H1 (cell line): ENCODE measurements at regions not wholly inside any gene's neighbourhood (a gene's known extent, or its start where the extent isn't known, plus 50 kb on each side); places are given as distances from the start of the nearest gene placed in this dataset.

Experiments
- BRCA1 ChIP-seq: IDR thresholded peaks from 2 replicates; pipeline ENCODE4 v1.6.1; 2012; ENCODE audit warnings: low read depth, low read length, improper control_type of control experiment
- CEBPB ChIP-seq: IDR thresholded peaks from 2 replicates; pipeline ENCODE4 v1.6.1; 2012; ENCODE audit warnings: low read depth, low read length
- CHD2 ChIP-seq: IDR thresholded peaks from 2 replicates; pipeline ENCODE4 v1.6.1; 2012; ENCODE audit warnings: low read length, improper control_type of control experiment
- EZH2 ChIP-seq: fragments of 200-600 bp; sonication (generic); IDR thresholded peaks from 2 replicates; pipeline ENCODE4 v1.7.1; 2012; ENCODE audit warnings: low read depth, mild to moderate bottlenecking, moderate library complexity, low read length, inconsistent platforms; ENCODE audit not compliant: severe bottlenecking
- JUND ChIP-seq: IDR thresholded peaks from 2 replicates; pipeline ENCODE4 v1.6.1; 2011; ENCODE audit warnings: mild to moderate bottlenecking, improper control_type of control experiment, low read length
- KDM4A ChIP-seq: IDR thresholded peaks from one replicate; pipeline ENCODE4 v1.7.1; 2012; ENCODE audit warnings: low read depth, mild to moderate bottlenecking, moderate library complexity, low read length, inconsistent platforms; ENCODE audit not compliant: severe bottlenecking
- KDM5A ChIP-seq: fragments of 200-600 bp; IDR thresholded peaks from 2 replicates; pipeline ENCODE4 v1.7.1; 2012; ENCODE audit warnings: mild to moderate bottlenecking, low read length, inconsistent platforms, mixed read lengths
- RFX5 ChIP-seq: IDR thresholded peaks from 2 replicates; pipeline ENCODE4 v1.6.1; 2011; ENCODE audit warnings: low read depth, low read length, improper control_type of control experiment, borderline replicate concordance
- SIX5 ChIP-seq: IDR thresholded peaks from 2 replicates; pipeline ENCODE4 v1.6.1; 2011; ENCODE audit warnings: mild to moderate bottlenecking, low read depth, low read length
- TF ChIP-seq, protein P1 (sequence below): fragments of 300-600 bp; sonication (generic); IDR thresholded peaks from 2 replicates; pipeline ENCODE4 v1.7.1; 2012; ENCODE audit warnings: low read length, moderate library complexity, mild to moderate bottlenecking, inconsistent platforms; ENCODE audit not compliant: insufficient replicate concordance

DNA sequence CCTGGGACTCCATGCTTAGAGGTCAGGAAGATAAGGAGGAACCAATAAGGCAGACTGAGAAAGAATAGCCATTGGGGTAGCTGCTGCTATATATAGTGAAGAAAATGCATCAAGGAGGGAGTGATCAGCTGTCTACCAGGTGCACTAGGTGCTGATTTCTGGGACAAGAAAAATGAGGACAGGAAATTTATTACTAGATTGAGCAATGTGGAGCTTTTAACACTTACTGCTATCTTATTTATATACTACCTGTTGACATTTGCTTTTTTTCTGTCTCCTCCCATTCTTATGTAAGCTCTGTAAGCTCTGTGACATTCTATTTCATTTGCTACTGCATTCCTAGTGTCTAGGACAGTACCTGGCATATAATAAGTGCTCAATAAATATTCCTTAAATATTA, 53.7 kb upstream of the DHX40 start (continued):
- TF ChIP-seq, protein P1, sequence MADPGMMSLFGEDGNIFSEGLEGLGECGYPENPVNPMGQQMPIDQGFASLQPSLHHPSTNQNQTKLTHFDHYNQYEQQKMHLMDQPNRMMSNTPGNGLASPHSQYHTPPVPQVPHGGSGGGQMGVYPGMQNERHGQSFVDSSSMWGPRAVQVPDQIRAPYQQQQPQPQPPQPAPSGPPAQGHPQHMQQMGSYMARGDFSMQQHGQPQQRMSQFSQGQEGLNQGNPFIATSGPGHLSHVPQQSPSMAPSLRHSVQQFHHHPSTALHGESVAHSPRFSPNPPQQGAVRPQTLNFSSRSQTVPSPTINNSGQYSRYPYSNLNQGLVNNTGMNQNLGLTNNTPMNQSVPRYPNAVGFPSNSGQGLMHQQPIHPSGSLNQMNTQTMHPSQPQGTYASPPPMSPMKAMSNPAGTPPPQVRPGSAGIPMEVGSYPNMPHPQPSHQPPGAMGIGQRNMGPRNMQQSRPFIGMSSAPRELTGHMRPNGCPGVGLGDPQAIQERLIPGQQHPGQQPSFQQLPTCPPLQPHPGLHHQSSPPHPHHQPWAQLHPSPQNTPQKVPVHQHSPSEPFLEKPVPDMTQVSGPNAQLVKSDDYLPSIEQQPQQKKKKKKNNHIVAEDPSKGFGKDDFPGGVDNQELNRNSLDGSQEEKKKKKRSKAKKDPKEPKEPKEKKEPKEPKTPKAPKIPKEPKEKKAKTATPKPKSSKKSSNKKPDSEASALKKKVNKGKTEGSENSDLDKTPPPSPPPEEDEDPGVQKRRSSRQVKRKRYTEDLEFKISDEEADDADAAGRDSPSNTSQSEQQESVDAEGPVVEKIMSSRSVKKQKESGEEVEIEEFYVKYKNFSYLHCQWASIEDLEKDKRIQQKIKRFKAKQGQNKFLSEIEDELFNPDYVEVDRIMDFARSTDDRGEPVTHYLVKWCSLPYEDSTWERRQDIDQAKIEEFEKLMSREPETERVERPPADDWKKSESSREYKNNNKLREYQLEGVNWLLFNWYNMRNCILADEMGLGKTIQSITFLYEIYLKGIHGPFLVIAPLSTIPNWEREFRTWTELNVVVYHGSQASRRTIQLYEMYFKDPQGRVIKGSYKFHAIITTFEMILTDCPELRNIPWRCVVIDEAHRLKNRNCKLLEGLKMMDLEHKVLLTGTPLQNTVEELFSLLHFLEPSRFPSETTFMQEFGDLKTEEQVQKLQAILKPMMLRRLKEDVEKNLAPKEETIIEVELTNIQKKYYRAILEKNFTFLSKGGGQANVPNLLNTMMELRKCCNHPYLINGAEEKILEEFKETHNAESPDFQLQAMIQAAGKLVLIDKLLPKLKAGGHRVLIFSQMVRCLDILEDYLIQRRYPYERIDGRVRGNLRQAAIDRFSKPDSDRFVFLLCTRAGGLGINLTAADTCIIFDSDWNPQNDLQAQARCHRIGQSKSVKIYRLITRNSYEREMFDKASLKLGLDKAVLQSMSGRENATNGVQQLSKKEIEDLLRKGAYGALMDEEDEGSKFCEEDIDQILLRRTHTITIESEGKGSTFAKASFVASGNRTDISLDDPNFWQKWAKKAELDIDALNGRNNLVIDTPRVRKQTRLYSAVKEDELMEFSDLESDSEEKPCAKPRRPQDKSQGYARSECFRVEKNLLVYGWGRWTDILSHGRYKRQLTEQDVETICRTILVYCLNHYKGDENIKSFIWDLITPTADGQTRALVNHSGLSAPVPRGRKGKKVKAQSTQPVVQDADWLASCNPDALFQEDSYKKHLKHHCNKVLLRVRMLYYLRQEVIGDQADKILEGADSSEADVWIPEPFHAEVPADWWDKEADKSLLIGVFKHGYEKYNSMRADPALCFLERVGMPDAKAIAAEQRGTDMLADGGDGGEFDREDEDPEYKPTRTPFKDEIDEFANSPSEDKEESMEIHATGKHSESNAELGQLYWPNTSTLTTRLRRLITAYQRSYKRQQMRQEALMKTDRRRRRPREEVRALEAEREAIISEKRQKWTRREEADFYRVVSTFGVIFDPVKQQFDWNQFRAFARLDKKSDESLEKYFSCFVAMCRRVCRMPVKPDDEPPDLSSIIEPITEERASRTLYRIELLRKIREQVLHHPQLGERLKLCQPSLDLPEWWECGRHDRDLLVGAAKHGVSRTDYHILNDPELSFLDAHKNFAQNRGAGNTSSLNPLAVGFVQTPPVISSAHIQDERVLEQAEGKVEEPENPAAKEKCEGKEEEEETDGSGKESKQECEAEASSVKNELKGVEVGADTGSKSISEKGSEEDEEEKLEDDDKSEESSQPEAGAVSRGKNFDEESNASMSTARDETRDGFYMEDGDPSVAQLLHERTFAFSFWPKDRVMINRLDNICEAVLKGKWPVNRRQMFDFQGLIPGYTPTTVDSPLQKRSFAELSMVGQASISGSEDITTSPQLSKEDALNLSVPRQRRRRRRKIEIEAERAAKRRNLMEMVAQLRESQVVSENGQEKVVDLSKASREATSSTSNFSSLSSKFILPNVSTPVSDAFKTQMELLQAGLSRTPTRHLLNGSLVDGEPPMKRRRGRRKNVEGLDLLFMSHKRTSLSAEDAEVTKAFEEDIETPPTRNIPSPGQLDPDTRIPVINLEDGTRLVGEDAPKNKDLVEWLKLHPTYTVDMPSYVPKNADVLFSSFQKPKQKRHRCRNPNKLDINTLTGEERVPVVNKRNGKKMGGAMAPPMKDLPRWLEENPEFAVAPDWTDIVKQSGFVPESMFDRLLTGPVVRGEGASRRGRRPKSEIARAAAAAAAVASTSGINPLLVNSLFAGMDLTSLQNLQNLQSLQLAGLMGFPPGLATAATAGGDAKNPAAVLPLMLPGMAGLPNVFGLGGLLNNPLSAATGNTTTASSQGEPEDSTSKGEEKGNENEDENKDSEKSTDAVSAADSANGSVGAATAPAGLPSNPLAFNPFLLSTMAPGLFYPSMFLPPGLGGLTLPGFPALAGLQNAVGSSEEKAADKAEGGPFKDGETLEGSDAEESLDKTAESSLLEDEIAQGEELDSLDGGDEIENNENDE: no peak
- no peak for TF ChIP-seq CHD2
- no peak for TF ChIP-seq EZH2
- TF ChIP-seq SIX5: no peak
- no peak for TF ChIP-seq BRCA1
- no peak for TF ChIP-seq KDM5A
- no peak for TF ChIP-seq KDM4A
- no peak for TF ChIP-seq RFX5
- TF ChIP-seq CEBPB: no peak
- no peak for TF ChIP-seq JUND
